HCT116 (cell line): ENCODE measurements at regions not wholly inside any gene's neighbourhood (a gene's known extent, or its start where the extent isn't known, plus 50 kb on each side); places are given as distances from the start of the nearest gene placed in this dataset.

ENCODE experiments used
- ATAC-seq: fragments of 200-7000 bp; cut with Tn5 transposase; 2 replicates; pipeline ENCODE4 v1.9.1; 2020; ENCODE audit warnings: mild to moderate bottlenecking, moderate library complexity
- BruUV-seq: library from RNA; stranded (reverse); fragments of 400-500 nt; replicated peaks from 2 replicates; lab custom pipeline; 2021; lab: Mats Ljungman, UMichigan
- CTCF ChIA-PET: fragments of 300-600 bp; sonication (Branson Sonifier 250); formaldehyde crosslinking; loops from one replicate; lab custom pipeline; 2021; ENCODE audit warnings: antibody characterized with exemption; lab: Charles Lee
- POLR2A ChIA-PET: fragments of 300-600, 350-600 bp; sonication (Branson Sonifier 250); formaldehyde crosslinking; loops from one replicate; lab custom pipeline; 2021; ENCODE audit warnings: antibody characterized with exemption; lab: Charles Lee
- RAD21 ChIA-PET, 2 experiments: fragments of 300-600 bp; sonication (Branson Sonifier 250); formaldehyde crosslinking; loops; one replicate each; lab custom pipeline; 2023; ENCODE audit warnings: low total read pairs in 2 of 2; ENCODE audit not compliant: uncharacterized antibody in 2 of 2, unreplicated experiment in 2 of 2, low non-redundant PET in 1 of 2; lab: Charles Lee
- DNase-seq: peaks from one replicate; pipeline ENCODE4 v3.0.0-alpha.2; 2010; ENCODE audit warnings: low read depth, low spot score
- H2AFZ ChIP-seq: fragments of 200-600 bp; shearing (Covaris generic), sonication (generic); 2 replicates; pipeline ENCODE4 v1.6.1; 2017; ENCODE audit warnings: low read depth, mixed run types, mixed read lengths, antibody characterized with exemption, low read length; ENCODE audit not compliant: poor library complexity, severe bottlenecking
- H3K27ac ChIP-seq: 2 replicates; pipeline ENCODE4 v1.5.1; 2012; ENCODE audit warnings: low read depth, low read length
- H3K27me3 ChIP-seq: fragments of 200-600 bp; sonication (generic); 2 replicates; pipeline ENCODE4 v1.6.1; 2016; ENCODE audit warnings: mixed run types, low read length, mixed read lengths; ENCODE audit not compliant: insufficient read depth
- H3K36me3 ChIP-seq, 2 experiments: fragments of 200-500 bp in 1 of 2; fragments of 200-600 bp in 1 of 2; sonication (Bioruptor generic) in 1 of 2; sonication (generic) in 1 of 2; 2 replicates each; pipeline versions ENCODE4 v1.5.1 to v1.6.1; 2014 to 2016; ENCODE audit warnings: low read length in 2 of 2, inconsistent platforms in 1 of 2, mixed read lengths in 1 of 2, mixed run types in 1 of 2; ENCODE audit not compliant: insufficient read depth in 2 of 2, control insufficient read depth in 1 of 2
- H3K4me1 ChIP-seq, 2 experiments: fragments of 200-600 bp in 1 of 2; sonication (generic) in 1 of 2; 2 replicates each; pipeline versions ENCODE4 v1.5.1 to v1.6.1; 2012 to 2017; ENCODE audit warnings: low read length in 2 of 2, inconsistent platforms in 1 of 2, mild to moderate bottlenecking in 1 of 2, mixed read lengths in 1 of 2, mixed run types in 1 of 2, moderate library complexity in 1 of 2; ENCODE audit not compliant: insufficient read depth in 2 of 2, control insufficient read depth in 1 of 2
- H3K4me2 ChIP-seq: fragments of 200-600 bp; sonication (generic); 2 replicates; pipeline ENCODE4 v1.6.1; 2017; ENCODE audit warnings: mixed run types, low read length, mixed read lengths
- H3K4me3 ChIP-seq, 2 experiments: fragments of 200-600 bp in 1 of 2; sonication (generic) in 1 of 2; replicated peaks in 1 of 2; 2 replicates each; pipeline ENCODE4 v1.5.1; 2011 to 2016; ENCODE audit warnings: low read length in 2 of 2, control low read depth in 1 of 2, low read depth in 1 of 2, mild to moderate bottlenecking in 1 of 2, mixed read lengths in 1 of 2, mixed run types in 1 of 2
- H3K79me2 ChIP-seq: fragments of 200-600 bp; sonication (generic); 2 replicates; pipeline ENCODE4 v1.6.1; 2017; ENCODE audit warnings: mild to moderate bottlenecking, mixed run types, low read length, moderate library complexity, mixed read lengths; ENCODE audit not compliant: insufficient read depth
- H3K9ac ChIP-seq: fragments of 200-600 bp; sonication (generic); 2 replicates; pipeline ENCODE4 v1.6.1; 2016; ENCODE audit warnings: low read length, mixed read lengths
- H3K9me2 ChIP-seq: fragments of 200-600 bp; sonication (generic), shearing (Covaris generic); 2 replicates; pipeline ENCODE4 v1.6.1; 2017; ENCODE audit warnings: mixed run types, mild to moderate bottlenecking, moderate library complexity; ENCODE audit not compliant: insufficient read depth
- H3K9me3 ChIP-seq, 2 experiments: fragments of 200-500 bp in 1 of 2; fragments of 200-600 bp in 1 of 2; sonication (Bioruptor generic) in 1 of 2; sonication (generic) in 1 of 2; 2 replicates each; pipeline ENCODE4 v1.6.1; 2014 to 2017; ENCODE audit warnings: low read length in 2 of 2, mixed read lengths in 2 of 2, inconsistent platforms in 1 of 2, low read depth in 1 of 2, mild to moderate bottlenecking in 1 of 2, mixed run types in 1 of 2, moderate library complexity in 1 of 2; ENCODE audit not compliant: control insufficient read depth in 1 of 2, insufficient read depth in 1 of 2
- H4K20me1 ChIP-seq: fragments of 200-600 bp; sonication (generic), shearing (Covaris generic); 2 replicates; pipeline ENCODE4 v1.6.1; 2017; ENCODE audit warnings: mixed run types, mild to moderate bottlenecking, moderate library complexity; ENCODE audit not compliant: insufficient read depth
- ATF3 ChIP-seq: IDR thresholded peaks from 2 replicates; pipeline ENCODE4 v1.6.1; 2012
- CBX3 ChIP-seq: IDR thresholded peaks from 2 replicates; pipeline ENCODE4 v1.6.1; 2012; ENCODE audit warnings: low read depth
- ELF1 ChIP-seq: IDR thresholded peaks from 2 replicates; pipeline ENCODE4 v1.6.1; 2012; ENCODE audit warnings: low read depth, borderline replicate concordance
- REST ChIP-seq: IDR thresholded peaks from 2 replicates; pipeline ENCODE4 v1.6.1; 2012; ENCODE audit warnings: low read depth
- SIN3A ChIP-seq: IDR thresholded peaks from 2 replicates; pipeline ENCODE4 v1.6.1; 2012; ENCODE audit warnings: low read depth
- SRF ChIP-seq: IDR thresholded peaks from 2 replicates; pipeline ENCODE4 v1.6.1; 2012; ENCODE audit warnings: low read depth
- TCF7L2 ChIP-seq: IDR thresholded peaks from 2 replicates; pipeline ENCODE4 v1.7.0; 2011; ENCODE audit warnings: borderline replicate concordance, inconsistent platforms; ENCODE audit not compliant: insufficient read depth, insufficient read length; ENCODE audit errors: extremely low read depth
- YY1 ChIP-seq: IDR thresholded peaks from 2 replicates; pipeline ENCODE4 v1.6.1; 2011; ENCODE audit warnings: low read length, low read depth, moderate library complexity, mild to moderate bottlenecking; ENCODE audit not compliant: insufficient replicate concordance; ENCODE audit errors: extremely low read depth
- intact Hi-C: fragments of 100-400 bp; cut with micrococcal nuclease; formaldehyde crosslinking; loops from 2 replicates; pipeline ENCODE4 v1.10.0; 2022

GRCh38 chr3:103657756-103658155 is 1222.9 kb downstream of the ZPLD1 start:
- no peak overlapping the region for H3K9ac ChIP-seq
- ChIA-PET CTCF (no interaction called here), RAD21 (no interaction called here)
- no peaks in the 10 kb centered on the region for H3K36me3 ChIP-seq
- H2AFZ ChIP-seq = no peak overlapping the region
- no peak for DNase-seq
- intact Hi-C loops = no loop called here
- no peaks in the 10 kb centered on the region for H3K79me2 ChIP-seq
- TF ChIP-seq REST = no peak
- TF ChIP-seq ATF3 = no peak
- no peak for TF ChIP-seq ELF1
- no peak for TF ChIP-seq YY1
- no peak for TF ChIP-seq SIN3A
- TF ChIP-seq, all 23 proteins: peak for 0
- no peak overlapping the region for H3K4me2 ChIP-seq
- no TSS peak for BruUV-seq
- no peak overlapping the region for H3K27ac ChIP-seq
- H3K9me2 ChIP-seq = no peaks in the 10 kb centered on the region
- ATAC-seq = no peak
- POLR2A ChIA-PET = no interaction called here
- no peaks in the 10 kb centered on the region for H4K20me1 ChIP-seq
- H3K27me3 ChIP-seq = no peaks in the 10 kb centered on the region
- no peak overlapping the region for H3K4me3 ChIP-seq
- H3K4me1 ChIP-seq = no peaks in the 10 kb centered on the region
- H3K9me3 ChIP-seq = no peaks in the 10 kb centered on the region

GRCh38 chr3:103660810-103661209 is 1226.0 kb downstream of the ZPLD1 start:
- no TSS peak for BruUV-seq
- H3K4me1 ChIP-seq = no peaks in the 10 kb centered on the region
- no peak overlapping the region for H3K9ac ChIP-seq
- peak overlapping the region; percentile 66 for H2AFZ ChIP-seq
- TF ChIP-seq SIN3A (no peak), SRF (no peak), TCF7L2 (no peak), ELF1 (no peak), CBX3 (no peak)
- no peaks in the 10 kb centered on the region for H4K20me1 ChIP-seq
- DNase-seq (no peak), ATAC-seq (no peak)
- ChIA-PET RAD21 (no interaction called here), POLR2A (no interaction called here), CTCF (no interaction called here)
- intact Hi-C loops = no loop called here
- H3K4me3 ChIP-seq = no peak overlapping the region
- H3K27me3 ChIP-seq = no peaks in the 10 kb centered on the region
- H3K9me3 ChIP-seq = no peaks in the 10 kb centered on the region
- no peaks in the 10 kb centered on the region for H3K36me3 ChIP-seq
- no peaks in the 10 kb centered on the region for H3K9me2 ChIP-seq
- no peaks in the 10 kb centered on the region for H3K79me2 ChIP-seq
- H3K27ac ChIP-seq = no peak overlapping the region
- no peak overlapping the region for H3K4me2 ChIP-seq
